ENCODE measurements at regions not wholly inside any gene's neighbourhood (a gene's known extent, or its start where the extent isn't known, plus 50 kb on each side); places are given as distances from the start of the nearest gene placed in this dataset.

- TF ChIP-seq POLR2A (IDR thresholded peaks at IDR 0.05) (no peak), CTCF (IDR thresholded peaks at IDR 0.05) (no peak)
- no peaks in the 10 kb centered on the region for H3K9me3 ChIP-seq
- DNase-seq, result no peak
- intact Hi-C loops (cut with DNase I; ENCODE audit: low total_unique reads), result no loop called here
- H3K4me1 ChIP-seq, result no peaks in the 10 kb centered on the region
- H3K27me3 ChIP-seq, result no peaks in the 10 kb centered on the region
- no peak overlapping the region for H3K4me3 ChIP-seq
- H3K27ac ChIP-seq, result no peak overlapping the region
- no peaks in the 10 kb centered on the region for H3K36me3 ChIP-seq
These were observed 214.7 kb downstream of the NOVA1 start for GRCh38 chr14:26382901-26383685.

DNA sequence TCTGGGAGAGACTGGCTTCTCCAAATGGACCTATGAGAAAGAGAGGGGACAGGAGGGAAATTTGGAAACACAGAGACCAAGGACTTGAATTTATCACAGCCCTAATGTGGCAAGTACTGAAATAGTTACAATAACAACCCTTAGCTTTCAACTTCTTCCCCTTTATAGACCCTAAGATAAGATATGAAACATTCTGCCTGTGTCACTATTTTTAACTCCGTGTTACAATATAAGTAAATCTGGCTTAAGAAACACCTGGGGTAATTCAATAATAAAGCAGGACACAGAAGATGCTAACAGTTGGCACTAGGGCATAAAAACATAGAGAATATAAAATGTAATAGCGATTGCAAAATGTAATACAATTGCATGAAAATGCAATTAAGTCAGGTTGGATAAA is 216.4 kb downstream of the NOVA1 start:
- TF ChIP-seq CTCF (IDR thresholded peaks at IDR 0.05) (no peak), POLR2A (IDR thresholded peaks at IDR 0.05) (no peak)
- intact Hi-C loops (cut with DNase I; ENCODE audit: low total_unique reads), result no loop called here
- H3K27ac ChIP-seq, result no peak overlapping the region
- no peak overlapping the region for H3K4me3 ChIP-seq
- H3K36me3 ChIP-seq, result no peaks in the 10 kb centered on the region
- no peaks in the 10 kb centered on the region for H3K4me1 ChIP-seq
- no peaks in the 10 kb centered on the region for H3K27me3 ChIP-seq
- no peaks in the 10 kb centered on the region for H3K9me3 ChIP-seq
- DNase-seq, result no peak

DNA sequence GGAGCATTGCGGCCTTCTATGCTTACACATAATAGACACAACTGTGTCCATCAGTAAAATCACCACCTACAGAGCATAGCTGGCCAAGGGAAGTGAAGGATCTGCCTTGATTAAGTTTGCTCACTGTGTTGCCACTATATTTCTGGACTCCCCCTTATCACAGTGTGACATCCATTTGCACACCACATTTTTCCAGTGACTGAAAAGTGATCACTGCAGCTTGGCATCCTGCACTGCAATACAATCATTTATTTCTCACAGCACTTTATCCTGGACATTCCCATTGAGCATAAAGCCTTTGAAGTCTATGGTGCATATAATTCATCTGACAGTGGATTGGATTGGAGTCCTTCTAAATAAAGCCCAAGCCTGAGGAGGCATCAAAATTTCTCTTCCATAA is 217.2 kb downstream of the NOVA1 start:
- TF ChIP-seq POLR2A (IDR thresholded peaks at IDR 0.05) (no peak), CTCF (IDR thresholded peaks at IDR 0.05) (no peak)
- intact Hi-C loops (cut with DNase I; ENCODE audit: low total_unique reads), result no loop called here
- H3K27me3 ChIP-seq, result no peaks in the 10 kb centered on the region
- no peaks in the 10 kb centered on the region for H3K9me3 ChIP-seq
- no peak overlapping the region for H3K4me3 ChIP-seq
- H3K36me3 ChIP-seq, result no peaks in the 10 kb centered on the region
- no peak overlapping the region for H3K27ac ChIP-seq
- no peaks in the 10 kb centered on the region for H3K4me1 ChIP-seq
- DNase-seq, result no peak

DNA sequence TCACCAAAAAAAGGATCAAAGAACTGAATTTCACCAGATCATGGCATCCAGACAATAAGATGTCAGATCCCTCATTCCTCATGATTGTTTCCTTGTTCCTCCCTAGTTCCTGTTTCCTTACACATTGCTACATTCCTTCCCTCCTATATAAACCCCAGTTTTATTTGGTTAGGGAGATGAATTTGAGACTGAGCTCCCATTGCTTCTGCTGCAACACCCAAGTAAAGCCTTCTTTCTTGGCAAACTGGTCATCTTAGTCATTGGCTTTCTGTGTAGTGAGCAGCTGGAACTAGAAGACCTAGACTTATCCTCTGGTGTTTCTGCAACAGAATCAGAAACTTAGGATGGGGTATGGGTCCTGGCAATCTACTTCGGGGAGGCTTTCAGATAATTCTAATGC is 217.9 kb downstream of the NOVA1 start:
- TF ChIP-seq POLR2A (IDR thresholded peaks at IDR 0.05), result no peak
- no peak for TF ChIP-seq CTCF (IDR thresholded peaks at IDR 0.05)
- intact Hi-C loops (cut with DNase I; ENCODE audit: low total_unique reads), result no loop called here
- Histone ChIP-seq H3K27me3 (no peaks in the 10 kb centered on the region), H3K36me3 (no peaks in the 10 kb centered on the region), H3K4me1 (no peaks in the 10 kb centered on the region), H3K27ac (no peak overlapping the region), H3K9me3 (no peaks in the 10 kb centered on the region), H3K4me3 (no peak overlapping the region)
- DNase-seq, result no peak

- no peak for DNase-seq
- Histone ChIP-seq H3K9me3 (no peaks in the 10 kb centered on the region), H3K27ac (no peak overlapping the region), H3K36me3 (no peaks in the 10 kb centered on the region), H3K4me1 (no peaks in the 10 kb centered on the region), H3K27me3 (no peaks in the 10 kb centered on the region), H3K4me3 (no peak overlapping the region)
- intact Hi-C loops (cut with DNase I; ENCODE audit: low total_unique reads), result no loop called here
- TF ChIP-seq POLR2A (IDR thresholded peaks at IDR 0.05) (no peak), CTCF (IDR thresholded peaks at IDR 0.05) (no peak)
These were observed 220.7 kb downstream of the NOVA1 start for GRCh38 chr14:26377150-26377549.
